ES-I3 (cell line): ENCODE measurements at regions not wholly inside any gene's neighbourhood (a gene's known extent, or its start where the extent isn't known, plus 50 kb on each side); places are given as distances from the start of the nearest gene placed in this dataset.
"Not testable (repeated sequence)": the region's sequence is repeated elsewhere in the genome, so short reads cannot be mapped to it uniquely, and the experiment has no call there.

Source experiments
- H3K36me3 ChIP-seq: 2 replicates; pipeline ENCODE4 v1.6.1; 2013; ENCODE audit warnings: mild to moderate bottlenecking, low read length, control low read depth, moderate library complexity; ENCODE audit not compliant: insufficient read depth
- H3K4me1 ChIP-seq: 2 replicates; pipeline ENCODE4 v1.6.1; 2013; ENCODE audit warnings: mild to moderate bottlenecking, control low read depth, low read length; ENCODE audit not compliant: insufficient read depth
- H3K9ac ChIP-seq: 2 replicates; pipeline ENCODE4 v1.6.1; 2013; ENCODE audit warnings: low read depth, mild to moderate bottlenecking, low read length, moderate library complexity
- H3K9me3 ChIP-seq: 2 replicates; pipeline ENCODE4 v1.6.1; 2013; ENCODE audit warnings: mild to moderate bottlenecking, low read length, moderate library complexity; ENCODE audit not compliant: control insufficient read depth, insufficient read depth

DNA sequence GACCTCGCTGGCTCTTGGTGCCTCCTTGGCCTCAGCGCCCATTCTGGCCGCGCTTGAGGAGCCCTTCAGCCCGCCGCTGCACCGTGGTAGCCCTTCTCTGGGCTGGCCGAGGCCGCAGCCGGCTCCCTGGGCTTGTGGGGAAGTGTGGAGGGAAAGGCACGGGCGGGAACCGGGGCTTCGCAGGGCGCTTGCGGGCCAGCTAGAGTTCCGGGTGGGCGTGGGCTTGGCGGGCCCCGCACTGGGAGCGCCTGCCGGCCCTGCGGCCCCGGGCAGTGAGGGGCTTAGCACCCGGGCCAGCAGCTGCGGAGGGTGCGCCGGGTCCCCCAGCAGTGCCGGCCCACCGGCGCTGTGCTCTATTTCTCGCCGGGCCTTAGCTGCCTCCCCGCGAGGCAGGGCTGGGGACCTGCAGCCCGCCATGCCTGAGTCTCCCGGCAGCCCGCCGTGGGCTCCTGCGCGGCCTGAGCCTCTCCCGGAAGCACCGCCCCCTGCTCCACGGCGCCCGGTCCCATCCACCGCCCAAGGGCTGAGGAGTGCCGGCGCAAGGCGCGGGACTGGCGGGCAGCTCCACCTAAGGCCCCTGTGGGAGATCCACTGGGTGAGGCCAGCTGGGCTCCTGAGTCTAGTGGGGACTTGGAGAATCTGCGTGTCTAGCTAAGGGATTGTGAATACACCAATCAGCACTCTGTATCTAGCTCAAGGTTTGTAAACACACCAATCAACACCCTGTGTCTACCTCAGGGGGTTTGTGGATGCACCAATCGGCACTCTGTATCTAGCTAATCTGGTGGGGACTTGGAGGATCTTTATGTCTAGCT, 141.1 kb downstream of the SLCO4C1 start:
- H3K9ac ChIP-seq: peak overlapping the region; percentile 60; the same call in 1 of the 2 replicates
- H3K4me1 ChIP-seq, H3K9me3 ChIP-seq, H3K36me3 ChIP-seq: not testable (repeated sequence)

DNA sequence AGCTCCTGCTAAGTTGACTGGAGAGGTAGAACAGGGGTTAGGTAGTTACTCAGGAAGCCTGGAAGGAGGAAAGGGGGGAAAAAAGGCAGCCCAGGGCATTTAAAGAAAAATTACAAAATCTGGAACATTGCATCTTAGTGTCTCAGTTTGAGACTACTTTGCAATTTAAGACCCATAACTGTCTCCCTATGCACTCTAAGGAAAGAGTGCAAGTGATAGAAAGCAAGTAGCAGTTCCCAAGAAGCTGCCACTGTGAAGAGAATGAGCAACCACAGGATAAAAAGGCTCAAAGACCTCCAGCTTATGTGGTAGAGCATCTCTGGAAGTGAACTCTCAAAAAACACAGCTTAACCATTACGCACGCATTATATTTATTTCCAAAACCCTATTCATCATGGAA, 141.8 kb downstream of the SLCO4C1 start:
- H3K9ac ChIP-seq: peak overlapping the region; percentile 60; the same call in 1 of the 2 replicates
- no peaks in the 10 kb centered on the region for H3K9me3 ChIP-seq
- H3K4me1 ChIP-seq: 0 out of 2 replicates have a peak, but pooled peaks cover 3% of the 10 kb centered on the region
- H3K36me3 ChIP-seq: no peaks in the 10 kb centered on the region

DNA sequence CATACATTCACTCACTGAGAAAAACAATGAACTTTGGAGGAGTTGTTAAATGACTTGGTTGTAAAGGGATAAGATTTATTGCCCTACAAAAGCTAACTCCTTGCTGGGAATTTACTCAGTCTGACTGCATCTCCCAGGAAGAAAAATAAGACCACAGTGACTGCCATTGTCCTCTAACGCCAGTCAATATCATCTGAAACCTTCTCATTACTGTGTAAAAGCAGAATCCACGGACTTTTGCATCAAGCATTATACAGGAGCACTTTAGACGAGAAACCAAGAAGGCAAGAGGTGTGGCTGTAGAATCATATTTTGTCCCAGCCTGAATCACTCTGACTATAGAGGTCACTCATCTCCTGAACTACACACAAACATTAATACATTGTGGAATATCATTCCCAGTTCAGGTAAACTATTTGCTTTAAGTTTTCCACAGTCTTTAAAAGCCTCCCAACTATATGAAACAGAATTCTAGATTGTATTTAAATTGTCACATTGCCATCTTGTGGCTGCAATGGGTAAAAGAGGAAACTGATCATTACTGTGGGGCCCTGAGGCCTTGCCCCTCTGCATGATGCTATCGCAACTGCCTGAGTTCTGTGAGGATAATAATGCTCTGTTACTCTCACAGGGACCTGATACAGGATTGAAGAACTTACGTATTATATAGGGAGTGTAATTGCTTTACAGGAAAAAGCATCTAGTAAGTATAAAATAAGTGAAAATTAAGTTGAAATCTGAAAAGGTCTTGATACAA, 142.9 kb downstream of the SLCO4C1 start:
- H3K9ac ChIP-seq: no peak overlapping the region; the same call in 1 of the 2 replicates
- H3K36me3 ChIP-seq: no peaks in the 10 kb centered on the region
- H3K9me3 ChIP-seq: no peaks in the 10 kb centered on the region
- H3K4me1 ChIP-seq: 0 out of 2 replicates have a peak, but pooled peaks cover 3% of the 10 kb centered on the region

DNA sequence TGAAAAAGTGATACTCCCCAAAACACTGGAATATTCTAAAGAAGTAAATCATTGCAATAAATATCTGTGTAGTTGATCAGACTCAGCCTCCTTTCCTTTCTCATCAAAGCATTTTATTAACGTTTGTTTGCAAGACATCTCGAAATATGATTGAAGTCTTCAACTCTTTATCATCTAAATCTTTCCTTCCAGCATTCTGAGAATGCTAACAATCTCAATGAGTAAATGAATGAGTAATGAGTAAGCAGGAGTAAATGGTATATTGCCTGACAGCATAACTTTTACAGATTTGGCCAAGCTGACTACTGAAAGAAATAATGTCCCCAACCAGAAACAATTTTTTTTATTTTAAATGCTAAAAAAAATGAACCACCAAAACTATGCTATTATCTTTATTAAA, 157.1 kb downstream of the SLCO4C1 start:
- Histone ChIP-seq H3K9ac (no peak overlapping the region), H3K9me3 (no peaks in the 10 kb centered on the region), H3K36me3 (no peaks in the 10 kb centered on the region), H3K4me1 (no peaks in the 10 kb centered on the region)

DNA sequence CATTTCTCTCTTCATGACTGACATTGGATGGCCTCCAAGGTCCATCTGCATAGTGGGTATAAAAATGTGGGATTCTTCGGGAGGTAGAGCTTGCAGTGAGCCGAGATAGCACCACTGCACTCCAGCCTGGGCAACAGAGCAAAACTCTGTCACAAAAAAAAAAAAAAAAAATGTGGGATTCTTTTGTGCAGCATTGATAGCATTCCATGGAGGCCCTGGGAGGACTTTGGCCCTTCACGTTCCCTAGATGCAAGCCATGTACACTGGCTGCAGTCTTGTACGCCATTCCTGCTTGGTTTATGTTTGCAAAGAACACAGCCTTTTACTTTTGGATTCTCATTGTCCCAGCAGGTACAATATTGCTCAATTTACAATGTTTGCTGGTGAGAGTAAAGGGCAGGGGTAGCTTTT, 157.8 kb downstream of the SLCO4C1 start:
- no peaks in the 10 kb centered on the region for H3K4me1 ChIP-seq
- H3K9ac ChIP-seq: no peak overlapping the region
- H3K9me3 ChIP-seq: no peaks in the 10 kb centered on the region

DNA sequence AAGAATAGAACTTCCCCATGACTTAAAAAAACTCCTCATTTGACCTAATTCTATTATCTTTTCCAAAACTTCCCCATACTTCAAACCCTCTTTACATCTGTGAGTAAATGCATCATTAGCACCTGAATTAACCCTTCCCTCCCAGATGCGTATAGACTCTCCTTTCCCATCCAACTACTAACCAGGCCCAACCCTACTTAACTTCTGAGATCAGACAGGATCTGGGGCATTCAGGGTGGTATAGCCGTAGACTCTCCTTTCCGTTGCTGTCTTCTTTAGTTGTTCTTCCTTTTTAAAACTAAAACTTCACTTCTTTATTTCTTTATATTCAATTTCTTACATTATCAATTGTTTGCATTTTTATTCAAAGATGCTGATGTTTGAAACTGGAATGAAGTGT, 165.2 kb downstream of the SLCO4C1 start:
- Histone ChIP-seq H3K9ac (peak overlapping the region; percentile 15; the same call in 1 of the 2 replicates), H3K4me1 (no peaks in the 10 kb centered on the region; the same call in 1 of the 2 replicates), H3K9me3 (no peaks in the 10 kb centered on the region), H3K36me3 (no peaks in the 10 kb centered on the region)

More for the DNA sequence above, 157.8 kb downstream of the SLCO4C1 start:
- no peaks in the 10 kb centered on the region for H3K36me3 ChIP-seq

DNA sequence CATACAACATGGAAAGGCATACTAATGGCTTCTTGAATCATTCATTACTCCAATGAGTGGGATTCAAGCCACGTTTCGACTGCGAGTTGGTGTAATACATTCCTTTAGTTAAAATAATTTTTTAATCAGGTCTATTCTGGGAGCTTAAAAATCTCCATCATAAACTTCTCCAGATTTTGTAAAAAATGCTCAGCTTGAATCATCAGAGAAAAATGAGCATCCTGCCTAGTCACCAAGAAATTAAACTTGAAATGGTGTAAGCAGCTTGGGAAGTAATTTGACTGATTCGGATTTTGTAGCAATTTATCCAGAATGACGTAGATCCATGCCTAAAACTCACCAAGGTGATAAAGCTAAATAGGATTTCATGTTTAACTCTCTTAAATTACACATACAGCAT, 165.7 kb downstream of the SLCO4C1 start:
- Histone ChIP-seq H3K4me1 (no peaks in the 10 kb centered on the region; the same call in 1 of the 2 replicates), H3K9me3 (no peaks in the 10 kb centered on the region), H3K9ac (no peak overlapping the region), H3K36me3 (no peaks in the 10 kb centered on the region)

DNA sequence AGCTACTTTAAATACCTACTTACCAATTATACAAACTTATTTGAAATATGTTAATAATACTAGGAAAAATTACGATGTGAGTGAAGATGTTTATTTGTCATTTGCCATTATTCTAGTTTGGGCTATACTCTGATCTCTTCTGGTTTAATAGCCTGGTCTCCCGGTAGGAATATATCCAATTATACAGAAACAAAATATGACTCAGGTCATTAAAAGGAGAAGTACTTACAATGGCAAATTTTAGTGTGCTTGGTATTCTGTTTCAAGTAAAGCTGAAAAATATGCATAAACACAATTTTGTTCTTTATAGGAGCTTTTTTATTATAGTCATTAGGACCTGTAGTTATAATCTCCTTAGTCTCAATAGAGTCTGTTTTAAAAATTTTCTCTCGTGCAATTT, 176.8 kb downstream of the SLCO4C1 start:
- Histone ChIP-seq H3K36me3 (no peaks in the 10 kb centered on the region), H3K9me3 (no peaks in the 10 kb centered on the region), H3K9ac (no peak overlapping the region), H3K4me1 (no peaks in the 10 kb centered on the region)

DNA sequence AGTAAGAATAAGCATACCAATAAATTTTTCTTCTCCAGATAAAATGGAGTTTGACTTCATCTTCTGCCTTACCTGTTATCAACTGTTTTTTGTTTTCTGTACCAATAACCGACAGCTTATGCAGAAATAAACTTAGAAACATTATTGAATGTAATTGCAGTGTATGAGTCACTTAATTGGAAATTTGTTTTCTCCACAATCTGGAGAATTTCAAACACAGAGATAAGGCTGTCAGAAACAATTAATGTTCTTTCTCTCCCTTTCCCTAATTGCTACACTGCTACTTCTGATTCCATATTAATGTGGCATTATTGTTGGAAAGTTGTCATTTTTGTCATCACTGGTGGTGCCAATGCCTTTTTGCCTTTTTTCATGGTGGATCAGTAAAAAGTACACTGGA, 180.3 kb downstream of the SLCO4C1 start:
- no peak overlapping the region for H3K9ac ChIP-seq
- no peaks in the 10 kb centered on the region for H3K9me3 ChIP-seq
- no peaks in the 10 kb centered on the region for H3K4me1 ChIP-seq

DNA sequence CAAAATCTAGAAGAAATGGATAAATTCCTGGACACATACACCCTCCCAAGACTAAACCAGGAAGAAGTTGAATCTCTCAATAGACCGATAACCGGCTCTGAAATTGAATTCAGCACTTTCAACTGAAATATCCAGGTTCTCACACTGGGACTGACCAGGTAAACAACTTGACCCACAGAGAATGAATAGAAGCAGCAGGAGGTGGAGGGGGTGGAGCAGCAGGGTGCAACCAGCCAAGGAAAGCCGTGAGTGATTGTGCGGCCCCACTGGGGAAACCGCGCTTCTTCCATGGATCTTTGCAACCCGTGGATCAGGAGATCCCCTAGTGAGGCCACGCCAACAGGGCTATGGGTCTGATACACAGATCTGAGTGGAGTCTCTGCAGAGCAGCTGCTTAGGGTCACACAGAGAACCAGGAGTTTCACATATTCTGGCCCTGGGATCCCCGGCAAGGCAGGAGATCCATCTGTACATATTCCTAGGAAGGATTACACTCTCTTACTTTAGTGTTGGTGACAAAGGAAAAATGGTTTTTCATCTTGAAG, 181.5 kb downstream of the SLCO4C1 start:
- no peaks in the 10 kb centered on the region for H3K4me1 ChIP-seq
- H3K9me3 ChIP-seq: no peaks in the 10 kb centered on the region
- H3K9ac ChIP-seq: no peak overlapping the region
- no peaks in the 10 kb centered on the region for H3K36me3 ChIP-seq

More for the DNA sequence above, 180.3 kb downstream of the SLCO4C1 start:
- H3K36me3 ChIP-seq: no peaks in the 10 kb centered on the region

DNA sequence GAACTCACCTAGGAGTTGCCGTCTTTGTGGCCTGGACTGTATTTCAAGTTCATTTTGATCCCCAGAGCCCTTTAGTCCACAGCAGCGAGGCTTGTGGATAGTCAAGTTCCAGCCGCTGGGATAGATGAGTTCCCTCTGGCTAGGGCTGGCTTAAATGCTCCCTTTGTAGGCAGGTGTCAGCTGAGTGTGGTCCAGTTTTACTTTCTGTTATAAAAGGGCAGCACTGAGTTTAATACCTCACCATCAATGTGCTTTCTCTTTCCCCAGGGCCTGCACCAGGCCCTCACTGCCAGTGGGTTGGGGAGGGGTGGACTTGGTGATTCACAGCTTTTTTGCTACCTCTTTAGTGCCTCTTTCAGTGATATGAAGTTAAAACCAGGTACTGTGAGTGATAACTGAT, 188.2 kb downstream of the SLCO4C1 start:
- H3K36me3 ChIP-seq: no peaks in the 10 kb centered on the region
- H3K4me1 ChIP-seq: no peaks in the 10 kb centered on the region
- H3K9me3 ChIP-seq: no peaks in the 10 kb centered on the region
- H3K9ac ChIP-seq: no peak overlapping the region

DNA sequence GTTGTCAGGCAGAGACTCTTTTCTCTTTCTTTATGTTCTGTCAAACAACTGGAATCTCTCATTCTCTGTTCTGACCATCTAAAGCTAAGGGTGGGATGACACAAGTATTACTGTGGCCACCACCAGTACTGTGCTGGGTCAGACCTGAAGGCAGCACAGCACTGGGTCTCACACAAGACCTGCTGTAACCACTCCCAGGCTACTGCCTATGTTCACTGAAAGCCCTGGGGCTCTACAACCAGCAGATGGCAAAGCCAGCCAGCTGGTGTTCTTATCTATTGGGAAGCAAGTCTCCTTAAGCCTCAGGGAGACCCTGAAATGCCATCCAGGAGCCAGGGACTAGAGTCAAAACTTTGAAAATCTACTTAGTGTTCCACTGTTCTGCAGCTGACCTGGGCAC, 189.5 kb downstream of the SLCO4C1 start:
- H3K36me3 ChIP-seq: no peaks in the 10 kb centered on the region
- no peak overlapping the region for H3K9ac ChIP-seq
- H3K9me3 ChIP-seq: no peaks in the 10 kb centered on the region
- H3K4me1 ChIP-seq: no peaks in the 10 kb centered on the region

DNA sequence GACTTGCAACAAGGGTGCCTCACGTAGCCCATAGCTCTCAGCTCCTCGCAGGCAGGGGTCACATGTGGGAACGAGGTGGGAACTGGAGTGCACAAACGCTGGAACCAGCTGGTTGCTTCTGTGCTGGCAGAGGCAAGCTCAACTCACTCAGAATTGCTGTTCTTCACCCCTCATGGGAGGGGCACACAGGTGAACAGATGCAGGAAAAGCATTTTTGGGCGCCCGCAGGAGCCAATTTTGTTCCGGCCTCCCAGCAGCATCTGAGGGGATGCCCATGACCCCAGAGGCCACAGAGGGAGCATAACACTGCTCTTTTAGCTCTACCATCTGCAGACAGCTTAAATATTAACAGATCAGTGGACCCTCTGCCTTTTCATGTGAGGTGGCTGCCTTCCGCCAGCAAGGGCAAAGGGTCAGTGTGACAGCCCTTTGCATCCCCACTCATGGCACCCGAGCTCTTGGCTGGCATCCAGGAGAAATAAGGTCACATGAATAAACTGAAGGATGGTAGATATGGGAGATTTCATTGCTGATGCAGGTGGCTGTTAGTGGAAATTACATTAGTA, 196.2 kb downstream of the SLCO4C1 start:
- no peaks in the 10 kb centered on the region for H3K4me1 ChIP-seq
- H3K36me3 ChIP-seq: no peaks in the 10 kb centered on the region
- no peaks in the 10 kb centered on the region; the same call in 1 of the 2 replicates for H3K9me3 ChIP-seq
- H3K9ac ChIP-seq: no peak overlapping the region

DNA sequence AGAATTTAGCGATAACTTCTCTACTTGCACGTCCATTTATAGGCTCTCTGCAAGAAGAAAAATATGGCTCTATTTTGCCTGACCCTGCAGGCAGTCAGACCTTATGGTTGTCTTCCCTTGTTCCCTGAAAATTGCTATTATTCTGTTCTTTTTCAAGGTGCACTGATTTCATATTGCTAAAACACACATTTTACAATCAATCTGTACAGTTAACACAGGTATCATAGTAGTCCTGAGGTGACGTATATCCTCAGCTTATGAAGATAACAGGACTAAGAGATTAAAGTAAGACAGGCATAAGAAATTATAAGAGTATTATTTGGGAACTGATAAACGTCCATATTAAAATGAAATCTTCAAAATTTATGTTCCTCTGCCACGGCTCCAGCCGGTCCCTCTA, 197.0 kb downstream of the SLCO4C1 start:
- not testable (repeated sequence) for H3K36me3 ChIP-seq, H3K4me1 ChIP-seq, H3K9ac ChIP-seq, H3K9me3 ChIP-seq
